Mucosa of descending colon (tissue), 3 donors: ENCODE measurements at regions not wholly inside any gene's neighbourhood (a gene's known extent, or its start where the extent isn't known, plus 50 kb on each side); places are given as distances from the start of the nearest gene placed in this dataset.
A peak's percentile ranks its signal among the peaks of the same experiment; 100 is the strongest.

Experiments
- ATAC-seq: fragments of 200-7000 bp; cut with Tn5 transposase; one replicate; pipeline ENCODE4 v1.9.1; 2020; ENCODE audit warnings: mild to moderate bottlenecking, moderate library complexity
- DNase-seq, 3 donors: peaks; one replicate each; pipeline ENCODE4 v3.0.0-alpha.2; 2020
- H3K36me3 ChIP-seq: fragments of 200-600 bp; one replicate; pipeline ENCODE4 v1.8.0; 2021; ENCODE audit warnings: low read depth, mild to moderate bottlenecking
- H3K4me1 ChIP-seq: fragments of 200-600 bp; one replicate; pipeline ENCODE4 v1.8.0; 2021; ENCODE audit warnings: low read depth, mild to moderate bottlenecking
- H3K4me3 ChIP-seq: fragments of 200-600 bp; one replicate; pipeline ENCODE4 v1.8.0; 2021; ENCODE audit warnings: mild to moderate bottlenecking
- H3K9me3 ChIP-seq: fragments of 200-600 bp; one replicate; pipeline ENCODE4 v1.8.0; 2021; ENCODE audit warnings: mild to moderate bottlenecking
- intact Hi-C, 2 donors: fragments of 100-400 bp; cut with DNase I in 1 of 2; cut with micrococcal nuclease in 1 of 2; formaldehyde crosslinking; loops; one replicate each; pipeline versions ENCODE4 v1.11.0 to v1.11.1; 2022; cut with DNase I, micrococcal nuclease
- TF ChIP-seq, protein P1 (sequence below): fragments of 200-600 bp; IDR thresholded peaks from one replicate; pipeline ENCODE4 v1.8.0; 2022; ENCODE audit warnings: antibody characterized with exemption, mild to moderate bottlenecking
- donor health status: DM: no; HTN: no; CAD: no; lungs with moderate emphysema.
- donor health status: DM: no; HTN: no; CAD: no.
- donor health status: DM: no; HTN: yes; CAD: no.

DNA sequence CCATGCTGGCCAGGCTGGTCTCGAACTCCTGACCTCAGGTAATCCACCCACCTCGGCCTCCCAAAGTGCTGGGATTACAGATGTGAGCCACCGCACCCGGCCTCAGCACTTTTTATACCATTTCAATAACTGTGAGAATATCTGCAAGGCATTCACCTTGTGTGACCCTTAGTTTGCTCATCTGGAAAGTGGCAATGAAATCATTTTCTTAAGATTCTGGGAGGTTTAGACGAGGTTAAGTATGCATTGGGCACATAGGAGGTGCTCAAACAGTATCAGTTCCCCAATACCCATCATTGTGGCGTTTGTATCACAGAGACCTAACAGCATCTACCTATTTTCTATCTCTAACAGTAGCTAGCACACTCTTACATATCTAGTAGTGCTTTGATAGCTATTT, 481.9 kb upstream of the ERCC4 start:
- no peaks in the 10 kb centered on the region for H3K36me3 ChIP-seq
- no peak for DNase-seq
- no peak overlapping the region for H3K4me3 ChIP-seq
- H3K4me1 ChIP-seq = no peaks in the 10 kb centered on the region
- intact Hi-C loops = no loop called here
- H3K9me3 ChIP-seq = peaks cover 13% of the 10 kb centered on the region
- ATAC-seq = no peak
- TF ChIP-seq, protein P1, sequence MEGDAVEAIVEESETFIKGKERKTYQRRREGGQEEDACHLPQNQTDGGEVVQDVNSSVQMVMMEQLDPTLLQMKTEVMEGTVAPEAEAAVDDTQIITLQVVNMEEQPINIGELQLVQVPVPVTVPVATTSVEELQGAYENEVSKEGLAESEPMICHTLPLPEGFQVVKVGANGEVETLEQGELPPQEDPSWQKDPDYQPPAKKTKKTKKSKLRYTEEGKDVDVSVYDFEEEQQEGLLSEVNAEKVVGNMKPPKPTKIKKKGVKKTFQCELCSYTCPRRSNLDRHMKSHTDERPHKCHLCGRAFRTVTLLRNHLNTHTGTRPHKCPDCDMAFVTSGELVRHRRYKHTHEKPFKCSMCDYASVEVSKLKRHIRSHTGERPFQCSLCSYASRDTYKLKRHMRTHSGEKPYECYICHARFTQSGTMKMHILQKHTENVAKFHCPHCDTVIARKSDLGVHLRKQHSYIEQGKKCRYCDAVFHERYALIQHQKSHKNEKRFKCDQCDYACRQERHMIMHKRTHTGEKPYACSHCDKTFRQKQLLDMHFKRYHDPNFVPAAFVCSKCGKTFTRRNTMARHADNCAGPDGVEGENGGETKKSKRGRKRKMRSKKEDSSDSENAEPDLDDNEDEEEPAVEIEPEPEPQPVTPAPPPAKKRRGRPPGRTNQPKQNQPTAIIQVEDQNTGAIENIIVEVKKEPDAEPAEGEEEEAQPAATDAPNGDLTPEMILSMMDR = no peak

DNA sequence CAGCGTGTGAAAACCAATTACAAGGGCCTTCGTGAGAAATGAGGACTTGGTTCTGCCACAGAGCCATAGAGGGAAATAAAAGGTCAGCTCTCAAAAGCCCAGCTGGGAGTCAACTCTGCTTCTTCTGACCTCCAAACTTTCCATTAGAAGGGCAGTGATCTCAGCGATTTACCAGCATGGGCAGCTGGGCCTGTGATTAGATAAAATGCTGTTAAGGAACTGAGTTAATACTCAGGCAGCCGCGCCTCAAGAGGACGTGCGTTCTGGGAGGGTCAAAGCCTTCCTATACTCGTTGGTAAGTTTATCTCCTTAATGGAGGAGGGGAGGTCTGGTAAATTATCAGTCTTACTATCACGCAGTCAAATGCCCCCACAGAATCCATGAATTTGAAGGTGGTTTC, 480.2 kb upstream of the ERCC4 start:
- Histone ChIP-seq H3K36me3 (no peaks in the 10 kb centered on the region), H3K4me1 (no peaks in the 10 kb centered on the region), H3K9me3 (peaks cover 13% of the 10 kb centered on the region), H3K4me3 (no peak overlapping the region)
- no peak for ATAC-seq
- TF ChIP-seq, protein P1 = no peak
- no peak for DNase-seq
- intact Hi-C loops = no loop called here

DNA sequence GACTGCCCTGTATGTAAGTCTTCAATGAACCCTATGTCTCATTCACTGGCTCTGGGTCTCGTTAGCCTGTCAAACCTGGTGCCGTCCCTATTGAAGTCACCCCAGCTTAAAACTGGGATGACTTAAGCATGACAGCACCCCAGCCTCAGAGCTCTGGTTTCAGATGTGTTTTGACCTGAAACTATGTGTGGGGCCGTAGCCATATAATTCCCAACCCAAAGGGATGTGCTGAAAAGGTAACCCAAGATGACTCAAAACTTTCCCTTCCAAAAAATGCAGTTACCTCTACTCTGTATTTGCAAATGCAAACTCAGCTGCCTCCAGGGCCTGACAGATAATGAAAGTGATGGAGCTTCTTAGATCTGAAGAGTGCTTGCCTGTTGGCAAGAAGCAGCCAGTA, 478.3 kb upstream of the ERCC4 start:
- peaks cover 13% of the 10 kb centered on the region for H3K9me3 ChIP-seq
- no peak for DNase-seq
- intact Hi-C loops = no loop called here
- TF ChIP-seq, protein P1 = no peak
- no peaks in the 10 kb centered on the region for H3K36me3 ChIP-seq
- H3K4me1 ChIP-seq = no peaks in the 10 kb centered on the region
- ATAC-seq = no peak
- no peak overlapping the region for H3K4me3 ChIP-seq

DNA sequence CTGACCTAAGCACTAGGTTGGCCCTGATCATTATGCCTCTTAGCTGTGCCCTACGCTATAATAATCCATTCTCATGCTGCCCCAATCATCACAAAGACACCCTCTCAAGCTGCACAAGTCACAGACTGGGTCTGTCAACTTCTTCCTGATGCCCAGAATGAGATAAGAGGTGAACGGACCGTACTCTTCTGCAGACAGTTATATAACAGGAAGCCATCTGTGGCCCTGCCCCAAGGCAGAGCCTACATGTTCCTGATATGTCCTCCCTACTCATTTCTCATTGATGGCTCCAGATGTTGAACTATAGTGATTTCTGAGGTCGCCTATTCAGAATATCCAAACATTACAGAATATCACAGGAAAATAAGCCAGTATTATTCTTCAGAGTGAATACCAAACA, 471.6 kb upstream of the ERCC4 start:
- ATAC-seq (no peak), DNase-seq (no peak)
- no peaks in the 10 kb centered on the region for H3K4me1 ChIP-seq
- no peak overlapping the region for H3K4me3 ChIP-seq
- TF ChIP-seq, protein P1 = no peak
- H3K36me3 ChIP-seq = no peaks in the 10 kb centered on the region
- intact Hi-C loops = no loop called here
- H3K9me3 ChIP-seq = no peaks in the 10 kb centered on the region

DNA sequence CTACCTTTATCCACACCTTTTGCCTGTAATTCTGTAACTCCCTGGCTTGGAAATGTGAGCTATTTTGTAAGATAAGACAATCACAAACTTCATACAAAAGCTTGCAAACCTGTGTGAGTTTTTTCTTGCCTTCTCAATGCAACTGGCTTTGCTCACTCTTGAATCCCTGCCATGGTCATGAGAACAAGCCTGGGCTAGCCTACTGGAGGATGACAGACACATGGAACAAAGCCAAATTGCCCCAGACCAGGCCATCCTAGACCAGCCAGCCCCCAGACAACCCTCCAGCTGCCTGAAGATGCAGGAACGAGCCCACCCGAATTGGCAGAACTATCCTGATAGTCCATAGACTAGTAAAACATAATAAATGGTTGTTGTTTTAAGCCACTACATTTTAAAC, 466.6 kb upstream of the ERCC4 start:
- ATAC-seq = no peak
- intact Hi-C loops = loop anchor here (10.0 kb wide), 2 partner anchors 559 to 1359 kb away; no protein-coding TSS in a partner anchor
- H3K4me1 ChIP-seq = no peaks in the 10 kb centered on the region
- peaks cover 3% of the 10 kb centered on the region for H3K9me3 ChIP-seq
- TF ChIP-seq, protein P1 = no peak
- no peak overlapping the region for H3K4me3 ChIP-seq
- H3K36me3 ChIP-seq = no peaks in the 10 kb centered on the region
- DNase-seq = no peak

DNA sequence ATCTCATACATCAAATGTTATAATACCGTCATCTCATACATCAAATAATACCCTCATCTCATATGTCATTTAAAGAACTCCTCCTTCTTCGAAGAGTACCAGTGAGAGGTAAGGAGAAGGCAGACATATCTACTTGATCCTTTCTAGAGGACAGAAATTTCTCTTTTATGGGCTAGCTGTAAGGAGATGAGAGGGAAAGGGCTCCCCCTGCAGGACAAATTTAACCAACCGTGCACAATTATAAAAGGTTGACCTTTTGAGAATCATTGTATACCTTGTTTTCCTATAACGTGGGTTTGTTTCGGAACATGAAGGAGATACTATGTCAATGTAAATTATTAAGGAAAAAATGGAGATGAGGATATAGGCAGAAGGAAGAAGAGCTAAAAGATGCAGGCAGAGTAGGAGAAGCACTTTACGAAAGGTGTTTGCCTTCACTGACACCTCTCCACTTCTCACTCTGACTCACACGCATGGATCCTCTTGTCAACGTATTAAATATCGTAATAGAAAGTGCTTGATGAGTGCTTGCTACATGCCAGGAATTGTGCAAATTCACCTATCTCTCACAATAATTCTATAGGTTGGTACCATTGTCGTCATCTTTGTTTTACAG, 465.9 kb upstream of the ERCC4 start:
- Histone ChIP-seq H3K36me3 (no peaks in the 10 kb centered on the region), H3K4me1 (no peaks in the 10 kb centered on the region), H3K9me3 (peaks cover 3% of the 10 kb centered on the region), H3K4me3 (no peak overlapping the region)
- peak in 1 of 3 donors; percentile 62 for DNase-seq
- intact Hi-C loops = loop anchor here (10.0 kb wide), 2 partner anchors 559 to 1359 kb away; no protein-coding TSS in a partner anchor
- no peak for ATAC-seq
- TF ChIP-seq, protein P1 = no peak
